ENCODE measurements at regions not wholly inside any gene's neighbourhood (a gene's known extent, or its start where the extent isn't known, plus 50 kb on each side); places are given as distances from the start of the nearest gene placed in this dataset.

DNA sequence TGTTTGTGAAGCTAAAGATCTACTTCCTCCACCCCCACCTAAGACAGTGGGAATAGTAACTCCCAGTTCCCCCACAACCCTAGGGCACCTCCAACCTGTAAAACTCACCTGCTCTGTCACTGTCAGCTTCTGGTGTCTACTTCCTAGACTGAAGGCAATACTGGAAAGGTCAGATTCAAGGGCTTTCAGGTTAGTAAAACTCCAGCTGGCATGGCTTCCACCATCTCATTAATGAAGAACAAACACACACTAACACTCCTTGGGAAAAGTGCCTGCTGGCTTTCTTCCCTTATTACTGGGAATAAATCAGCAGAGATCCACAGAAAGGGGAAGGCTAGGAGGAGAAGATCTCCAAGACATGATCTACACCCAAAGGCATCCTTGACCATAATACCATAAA, 109.9 kb downstream of the TMEM174 start:
- no peak overlapping the region for H3K27ac ChIP-seq
- H3K27me3 ChIP-seq = no peaks in the 10 kb centered on the region
- H3K36me3 ChIP-seq = no peaks in the 10 kb centered on the region
- no peak for TF ChIP-seq POLR2A (IDR thresholded peaks at IDR 0.05)
- TF ChIP-seq POLR2AphosphoS5 (IDR thresholded peaks at IDR 0.05) = no peak
- TF ChIP-seq EP300 (IDR thresholded peaks at IDR 0.05) = no peak
- TF ChIP-seq, protein P1, sequence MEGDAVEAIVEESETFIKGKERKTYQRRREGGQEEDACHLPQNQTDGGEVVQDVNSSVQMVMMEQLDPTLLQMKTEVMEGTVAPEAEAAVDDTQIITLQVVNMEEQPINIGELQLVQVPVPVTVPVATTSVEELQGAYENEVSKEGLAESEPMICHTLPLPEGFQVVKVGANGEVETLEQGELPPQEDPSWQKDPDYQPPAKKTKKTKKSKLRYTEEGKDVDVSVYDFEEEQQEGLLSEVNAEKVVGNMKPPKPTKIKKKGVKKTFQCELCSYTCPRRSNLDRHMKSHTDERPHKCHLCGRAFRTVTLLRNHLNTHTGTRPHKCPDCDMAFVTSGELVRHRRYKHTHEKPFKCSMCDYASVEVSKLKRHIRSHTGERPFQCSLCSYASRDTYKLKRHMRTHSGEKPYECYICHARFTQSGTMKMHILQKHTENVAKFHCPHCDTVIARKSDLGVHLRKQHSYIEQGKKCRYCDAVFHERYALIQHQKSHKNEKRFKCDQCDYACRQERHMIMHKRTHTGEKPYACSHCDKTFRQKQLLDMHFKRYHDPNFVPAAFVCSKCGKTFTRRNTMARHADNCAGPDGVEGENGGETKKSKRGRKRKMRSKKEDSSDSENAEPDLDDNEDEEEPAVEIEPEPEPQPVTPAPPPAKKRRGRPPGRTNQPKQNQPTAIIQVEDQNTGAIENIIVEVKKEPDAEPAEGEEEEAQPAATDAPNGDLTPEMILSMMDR (IDR thresholded peaks at IDR 0.05) = no peak
- no peak for ATAC-seq
- no peaks in the 10 kb centered on the region for H3K9me3 ChIP-seq
- H3K4me1 ChIP-seq = peaks cover 0 to 43% (median 11%) of the 10 kb centered on the region in 3 donors
- H3K4me3 ChIP-seq = no peak overlapping the region

DNA sequence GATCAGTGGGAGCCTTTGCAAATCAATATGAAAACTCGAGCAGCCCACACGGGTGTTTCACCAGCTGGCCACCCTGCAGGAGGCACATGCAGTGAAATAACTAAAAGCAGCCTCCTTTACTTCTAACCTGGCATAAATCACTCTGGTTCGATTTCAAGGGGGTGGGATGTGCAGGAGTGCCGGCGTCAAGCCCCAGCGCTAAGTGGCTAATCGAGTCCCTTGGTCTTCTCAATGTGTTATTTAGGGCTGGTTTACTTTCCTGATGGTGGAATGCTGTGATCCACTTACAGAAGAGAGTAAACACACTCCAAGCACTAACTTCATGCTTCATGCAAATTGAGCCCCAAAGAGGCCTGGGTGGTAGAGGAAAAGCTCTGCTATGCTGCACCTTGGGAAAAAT, 109.4 kb downstream of the TMEM174 start:
- no peak overlapping the region for H3K27ac ChIP-seq
- WGBS, 2 donors (ENCODE audit: low coverage in 1 of 2) = 70 to 89% methylated on average over 7 of the region's 7 CpGs
- no peaks in the 10 kb centered on the region for H3K36me3 ChIP-seq
- no peak overlapping the region for H3K4me3 ChIP-seq
- no peak for ATAC-seq
- H3K9me3 ChIP-seq = no peaks in the 10 kb centered on the region
- no peak for TF ChIP-seq POLR2AphosphoS5 (IDR thresholded peaks at IDR 0.05)
- no peak for TF ChIP-seq EP300 (IDR thresholded peaks at IDR 0.05)
- TF ChIP-seq, protein P1 (IDR thresholded peaks at IDR 0.05) = no peak
- no peak for TF ChIP-seq POLR2A (IDR thresholded peaks at IDR 0.05)
- peaks cover 2% of the 10 kb centered on the region for H3K27me3 ChIP-seq
- peaks cover 0 to 43% (median 11%) of the 10 kb centered on the region in 3 donors for H3K4me1 ChIP-seq

DNA sequence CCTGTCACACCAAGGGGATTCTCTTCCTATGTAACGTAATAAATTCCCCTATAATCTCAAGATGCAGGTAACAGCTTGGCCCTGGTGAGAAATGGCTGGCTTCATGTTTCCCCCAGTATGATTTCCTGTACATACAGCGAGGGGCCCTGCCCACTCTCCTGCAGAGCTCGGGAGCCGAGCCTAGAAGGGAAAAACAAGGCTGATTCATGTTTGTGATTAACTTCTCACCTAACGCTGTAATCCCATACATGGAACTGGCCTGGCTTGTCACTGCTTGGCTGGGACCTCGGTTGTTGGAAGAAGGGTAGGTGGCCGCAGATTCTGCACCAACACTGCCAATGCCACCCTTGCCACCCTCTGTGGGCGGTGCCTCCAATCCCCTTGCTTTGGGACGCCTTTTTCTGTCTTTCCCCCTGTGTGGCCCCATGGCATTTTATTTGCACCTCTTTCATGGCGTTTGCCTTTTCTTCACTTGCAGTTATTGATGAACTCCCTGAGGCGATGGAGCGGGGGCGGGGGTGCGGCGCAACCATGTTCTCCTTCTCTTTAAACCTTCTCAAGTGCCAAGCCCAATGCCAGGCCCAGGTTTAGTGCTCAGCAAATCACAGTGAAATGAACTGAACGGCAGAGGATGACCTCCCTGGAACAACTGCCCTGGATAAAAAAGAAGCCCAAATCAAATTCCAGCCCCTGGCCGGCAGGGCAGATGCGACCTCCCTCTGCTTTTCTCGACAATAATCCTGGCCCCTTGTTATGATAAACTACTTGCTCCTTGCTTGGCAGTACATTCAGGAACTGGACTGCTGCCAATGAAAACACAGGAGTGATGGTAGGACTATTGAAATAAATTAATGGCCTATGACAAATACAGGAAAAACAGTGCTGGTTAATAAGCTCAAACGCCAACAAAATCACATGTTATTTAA, 108.1 kb downstream of the TMEM174 start:
- H3K4me3 ChIP-seq = no peak overlapping the region
- TF ChIP-seq POLR2A (IDR thresholded peaks at IDR 0.05) (no peak), EP300 (IDR thresholded peaks at IDR 0.05) (no peak), POLR2AphosphoS5 (IDR thresholded peaks at IDR 0.05) (peak; percentile 49)
- TF ChIP-seq, protein P1 (IDR thresholded peaks at IDR 0.05) = no peak
- 34 to 51% methylated on average over 9 to 19 of the region's 20 CpGs for WGBS, 2 donors (ENCODE audit: low coverage in 1 of 2)
- peaks cover 5% of the 10 kb centered on the region for H3K27me3 ChIP-seq
- no peak for ATAC-seq
- peak overlapping the region in 3 of 4 donors; percentile 44 to 64 (median 62) for H3K27ac ChIP-seq
- H3K36me3 ChIP-seq = no peaks in the 10 kb centered on the region
- peaks cover 0 to 43% (median 11%) of the 10 kb centered on the region in 3 donors for H3K4me1 ChIP-seq
- H3K9me3 ChIP-seq = no peaks in the 10 kb centered on the region

DNA sequence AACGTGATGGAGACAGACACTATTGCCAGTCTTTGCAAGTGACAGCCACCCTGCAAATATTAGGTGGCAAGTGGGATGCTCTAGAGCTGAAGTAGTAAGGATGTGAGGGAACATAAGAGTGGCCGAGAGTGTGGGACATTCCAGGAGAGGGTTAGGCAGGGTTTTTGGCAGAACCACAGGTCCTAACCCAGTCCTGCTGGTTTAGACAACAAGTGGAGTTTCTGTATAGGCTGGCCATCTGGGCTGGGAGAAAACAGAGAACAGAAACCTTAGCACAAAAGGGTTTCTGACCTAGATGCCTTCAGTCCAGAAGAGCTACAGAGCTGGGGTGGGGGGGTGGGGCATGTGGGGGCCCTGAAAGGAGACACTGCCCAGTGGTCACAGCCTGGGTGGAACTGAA, 107.4 kb downstream of the TMEM174 start:
- Histone ChIP-seq H3K4me3 (no peak overlapping the region), H3K27me3 (peaks cover 5% of the 10 kb centered on the region), H3K36me3 (no peaks in the 10 kb centered on the region), H3K4me1 (peaks cover 0 to 48% (median 11%) of the 10 kb centered on the region in 3 donors), H3K9me3 (no peaks in the 10 kb centered on the region), H3K27ac (peak overlapping the region in 3 of 4 donors; percentile 44 to 64 (median 62))
- no peak for TF ChIP-seq POLR2A (IDR thresholded peaks at IDR 0.05)
- TF ChIP-seq, protein P1 (IDR thresholded peaks at IDR 0.05) = no peak
- TF ChIP-seq POLR2AphosphoS5 (IDR thresholded peaks at IDR 0.05) = peak; percentile 19
- no peak for TF ChIP-seq EP300 (IDR thresholded peaks at IDR 0.05)
- ATAC-seq = peak; percentile 60
- WGBS, 2 donors (ENCODE audit: low coverage in 1 of 2) = 67 to 83% methylated on average over 2 of the region's 2 CpGs

DNA sequence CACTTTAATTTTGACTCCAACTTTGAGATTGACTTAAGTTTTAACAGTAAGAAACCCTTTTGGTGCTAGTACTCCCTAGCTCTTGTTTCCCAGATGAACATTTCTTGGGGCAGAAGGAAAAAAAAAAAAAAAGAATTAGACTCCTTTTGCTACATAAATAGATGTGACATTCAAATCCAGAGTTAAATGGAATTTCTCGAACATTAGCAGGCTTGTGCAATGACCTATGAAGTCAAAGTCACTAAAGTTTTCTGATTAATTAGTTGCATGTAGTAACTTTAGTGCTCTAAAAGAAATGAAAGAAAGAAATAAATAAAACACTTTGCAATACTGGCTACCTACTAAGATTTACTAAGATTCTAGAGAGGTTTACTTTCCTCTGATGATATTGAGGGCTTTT, 106.8 kb downstream of the TMEM174 start:
- ATAC-seq = no peak
- peak overlapping the region in 2 of 4 donors; percentile 57 to 64 for H3K27ac ChIP-seq
- peaks cover 0 to 54% (median 12%) of the 10 kb centered on the region in 3 donors for H3K4me1 ChIP-seq
- H3K36me3 ChIP-seq = no peaks in the 10 kb centered on the region
- no peak for TF ChIP-seq POLR2AphosphoS5 (IDR thresholded peaks at IDR 0.05)
- TF ChIP-seq, protein P1 (IDR thresholded peaks at IDR 0.05) = no peak
- no peak for TF ChIP-seq EP300 (IDR thresholded peaks at IDR 0.05)
- TF ChIP-seq POLR2A (IDR thresholded peaks at IDR 0.05) = no peak
- 6 to 60% methylated on average over 1 of the region's 1 CpG for WGBS, 2 donors (ENCODE audit: low coverage in 1 of 2)
- H3K27me3 ChIP-seq = peaks cover 6% of the 10 kb centered on the region
- no peak overlapping the region for H3K4me3 ChIP-seq
- H3K9me3 ChIP-seq = no peaks in the 10 kb centered on the region
